IPS-NIHi11 (cell line): ENCODE measurements at regions not wholly inside any gene's neighbourhood (a gene's known extent, or its start where the extent isn't known, plus 50 kb on each side); places are given as distances from the start of the nearest gene placed in this dataset.
"Not testable (repeated sequence)": the region's sequence is repeated elsewhere in the genome, so short reads cannot be mapped to it uniquely, and the experiment has no call there.

Experiments used
- DNase-seq: peaks from one replicate; pipeline ENCODE4 v3.0.0; 2012; ENCODE audit warnings: mixed read lengths, low spot score

- no peak for DNase-seq
Observed at GRCh38 chr12:83933615-83934014, 979.0 kb downstream of the SLC6A15 start.

GRCh38 chr12:83932011-83932410, 980.6 kb downstream of the SLC6A15 start:
- no peak for DNase-seq

GRCh38 chr12:83931451-83931850, 981.1 kb downstream of the SLC6A15 start:
- no peak for DNase-seq

- DNase-seq = not testable (repeated sequence)
Observed at GRCh38 chr12:83929792-83930191, 982.8 kb downstream of the SLC6A15 start.

GRCh38 chr12:83920821-83921547, 991.6 kb downstream of the SLC6A15 start:
- DNase-seq = no peak

GRCh38 chr12:83919081-83919480, 993.5 kb downstream of the SLC6A15 start:
- no peak for DNase-seq

GRCh38 chr12:83904175-83904574, 1008.4 kb downstream of the SLC6A15 start:
- DNase-seq = no peak

GRCh38 chr12:83896416-83896815, 1016.2 kb downstream of the SLC6A15 start:
- no peak for DNase-seq

- DNase-seq = no peak
Observed at GRCh38 chr12:83893101-83893500, 1019.5 kb downstream of the SLC6A15 start.

- DNase-seq = no peak
Observed at GRCh38 chr12:83889745-83890144, 1022.9 kb downstream of the SLC6A15 start.

GRCh38 chr12:83886479-83886878, 1026.1 kb downstream of the SLC6A15 start:
- DNase-seq = no peak

GRCh38 chr12:83870921-83871599, 1041.5 kb downstream of the SLC6A15 start:
- not testable (repeated sequence) for DNase-seq

- no peak for DNase-seq
Observed at GRCh38 chr12:83866477-83866876, 1046.1 kb downstream of the SLC6A15 start.

GRCh38 chr12:83865431-83865830, 1047.2 kb downstream of the SLC6A15 start:
- DNase-seq = no peak

- no peak for DNase-seq
Observed at GRCh38 chr12:83864054-83864453, 1048.5 kb downstream of the SLC6A15 start.

- no peak for DNase-seq
Observed at GRCh38 chr12:83859021-83859420, 1053.6 kb downstream of the SLC6A15 start.

GRCh38 chr12:83856803-83857202, 1055.8 kb downstream of the SLC6A15 start:
- DNase-seq = no peak

- no peak for DNase-seq
Observed at GRCh38 chr12:83850531-83850930, 1062.1 kb downstream of the SLC6A15 start.

GRCh38 chr12:83848702-83849101, 1063.9 kb downstream of the SLC6A15 start:
- no peak for DNase-seq

GRCh38 chr12:83843541-83843940, 1069.1 kb downstream of the SLC6A15 start:
- DNase-seq = no peak

- DNase-seq = no peak
Observed at GRCh38 chr12:83841620-83842019, 1071.0 kb downstream of the SLC6A15 start.

- DNase-seq = peak; percentile 6
Observed at GRCh38 chr12:83827860-83828259, 1084.7 kb downstream of the SLC6A15 start.

GRCh38 chr12:83827193-83827592, 1085.4 kb downstream of the SLC6A15 start:
- DNase-seq = no peak

- peak; percentile 55 for DNase-seq
Observed at GRCh38 chr12:83826112-83826511, 1086.5 kb downstream of the SLC6A15 start.
